GM18907 (cell line): ENCODE measurements at regions not wholly inside any gene's neighbourhood (a gene's known extent, or its start where the extent isn't known, plus 50 kb on each side); places are given as distances from the start of the nearest gene placed in this dataset.

Source experiments
- ATAC-seq: cut with Tn5 transposase; IDR thresholded peaks from one replicate; pipeline ENCODE4 v1.9.1; 2021; ENCODE audit warnings: mild to moderate bottlenecking, moderate library complexity; ENCODE audit not compliant: unreplicated experiment

- ATAC-seq, result no peak
Measured at GRCh38 chr4:185862340-185862739, 50.3 kb upstream of the SORBS2 start.

- ATAC-seq, result no peak
Measured at GRCh38 chr4:185863946-185864345, 52.0 kb upstream of the SORBS2 start.

- no peak for ATAC-seq
Measured at GRCh38 chr4:185865901-185866328, 53.9 kb upstream of the SORBS2 start.

GRCh38 chr4:185867770-185868169 lies 55.8 kb upstream of the SORBS2 start:
- ATAC-seq, result no peak

- no peak for ATAC-seq
Measured at GRCh38 chr4:185868983-185869382, 57.0 kb upstream of the SORBS2 start.

GRCh38 chr4:185869427-185869826 lies 57.4 kb upstream of the SORBS2 start:
- ATAC-seq, result no peak

GRCh38 chr4:185870366-185870765 lies 58.4 kb upstream of the SORBS2 start:
- no peak for ATAC-seq

GRCh38 chr4:185872747-185873380 lies 60.9 kb upstream of the SORBS2 start:
- no peak for ATAC-seq

- no peak for ATAC-seq
Measured at GRCh38 chr4:185874516-185875230, 62.7 kb upstream of the SORBS2 start.

GRCh38 chr4:185875316-185875907 lies 63.4 kb upstream of the SORBS2 start:
- no peak for ATAC-seq

GRCh38 chr4:185878633-185879032 lies 66.6 kb upstream of the SORBS2 start:
- no peak for ATAC-seq

- no peak for ATAC-seq
Measured at GRCh38 chr4:185879666-185880312, 67.8 kb upstream of the SORBS2 start.

GRCh38 chr4:185880571-185880970 lies 68.6 kb upstream of the SORBS2 start:
- no peak for ATAC-seq

GRCh38 chr4:185881430-185881829 lies 69.4 kb upstream of the SORBS2 start:
- ATAC-seq, result no peak

GRCh38 chr4:185883591-185883990 lies 71.6 kb upstream of the SORBS2 start:
- no peak for ATAC-seq

GRCh38 chr4:185885075-185885474 lies 73.1 kb upstream of the SORBS2 start:
- no peak for ATAC-seq

- ATAC-seq, result no peak
Measured at GRCh38 chr4:185885604-185886003, 73.6 kb upstream of the SORBS2 start.

- no peak for ATAC-seq
Measured at GRCh38 chr4:185886832-185887524, 75.0 kb upstream of the SORBS2 start.

- no peak for ATAC-seq
Measured at GRCh38 chr4:185888676-185889075, 76.7 kb upstream of the SORBS2 start.

GRCh38 chr4:185889585-185889984 lies 77.6 kb upstream of the SORBS2 start:
- ATAC-seq, result no peak

GRCh38 chr4:185890196-185890595 lies 78.2 kb upstream of the SORBS2 start:
- no peak for ATAC-seq
